Activated CD8-positive, alpha-beta memory T cell treated with anti-CD3 and anti-CD28 coated beads, Interleukin-2, amount 50 U/mL, for 48 hours (primary cell): ENCODE measurements at regions not wholly inside any gene's neighbourhood (a gene's known extent, or its start where the extent isn't known, plus 50 kb on each side); places are given as distances from the start of the nearest gene placed in this dataset.
"Not testable (repeated sequence)": the region's sequence is repeated elsewhere in the genome, so short reads cannot be mapped to it uniquely, and the experiment has no call there.

ENCODE experiments used
- DNase-seq: peaks from one replicate; pipeline ENCODE4 v3.0.0-alpha.2; 2020

DNA sequence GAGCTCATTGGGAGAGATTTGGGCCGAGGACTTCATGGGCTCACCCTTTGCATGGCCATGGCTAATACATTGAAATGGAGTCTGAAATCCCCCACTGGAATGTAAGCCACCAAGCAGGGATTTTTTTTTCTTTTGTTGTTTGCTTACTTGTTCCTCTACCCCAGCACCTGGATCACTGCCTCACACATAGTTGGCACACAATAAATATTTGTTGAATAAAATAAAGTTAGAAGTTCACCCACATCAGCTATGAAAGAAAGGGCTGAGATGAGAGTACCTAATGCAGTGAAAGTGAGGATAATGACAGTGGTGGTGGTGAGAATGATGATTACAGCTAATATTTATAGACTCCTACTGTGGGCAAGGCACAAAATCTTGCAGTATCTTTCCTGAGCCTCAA, 98.1 kb upstream of the ANXA1 start:
- DNase-seq: no peak

GRCh38 chr9:73050887-73051550, 98.2 kb upstream of the ALDH1A1 start:
- no peak for DNase-seq

DNA sequence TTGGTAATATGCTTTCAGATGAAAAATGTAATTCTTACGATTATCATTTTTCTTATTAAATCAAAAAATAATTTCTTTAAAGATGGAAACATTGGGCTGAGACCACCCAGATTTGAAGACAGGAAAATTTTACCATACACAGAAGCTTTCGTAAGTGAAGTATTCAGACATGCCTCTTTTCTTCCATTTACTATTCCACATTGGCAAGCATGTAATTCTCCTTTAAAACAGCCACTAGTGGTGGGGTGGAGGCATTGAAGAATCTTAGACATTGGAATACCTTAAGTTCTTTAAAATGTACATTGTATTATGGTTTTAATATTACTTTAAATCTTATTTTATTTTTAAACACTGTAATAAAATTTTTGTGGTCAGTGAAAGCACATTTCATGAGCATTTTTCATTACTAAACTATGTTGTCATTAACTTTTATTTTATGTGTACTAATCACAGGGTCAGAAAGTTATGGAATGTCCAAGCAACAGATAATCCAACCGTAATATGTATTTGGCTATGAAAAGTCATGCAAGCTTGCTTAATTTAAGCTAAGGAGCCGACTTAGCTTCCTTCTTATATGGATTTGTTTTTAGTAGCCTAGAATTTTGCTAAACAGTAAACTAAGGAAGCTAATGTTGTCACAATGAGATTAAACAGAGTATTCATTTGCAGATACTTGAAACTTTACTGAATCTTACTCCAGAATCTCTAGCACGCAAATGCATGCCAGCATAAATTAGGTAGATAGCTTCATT, 97.4 kb upstream of the ALDH1A1 start:
- DNase-seq: no peak

DNA sequence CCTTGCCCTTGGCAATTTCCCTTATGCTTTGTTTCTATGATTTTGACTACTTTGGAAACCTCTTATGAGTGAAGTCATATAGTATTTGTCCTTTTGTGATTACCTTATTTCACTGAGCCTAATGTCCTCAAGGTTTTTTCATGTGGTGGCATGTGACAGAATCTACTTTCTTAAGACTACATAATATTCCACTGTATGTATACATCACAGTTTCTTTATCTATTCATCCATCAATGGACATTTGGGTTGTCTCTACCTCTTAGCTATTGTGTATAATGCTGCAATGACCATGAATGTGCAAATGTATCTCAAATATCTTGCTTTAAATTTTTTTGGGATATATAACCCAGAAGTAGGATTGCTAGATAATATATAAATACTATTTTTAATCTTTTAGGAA, 96.4 kb upstream of the ALDH1A1 start:
- no peak for DNase-seq

DNA sequence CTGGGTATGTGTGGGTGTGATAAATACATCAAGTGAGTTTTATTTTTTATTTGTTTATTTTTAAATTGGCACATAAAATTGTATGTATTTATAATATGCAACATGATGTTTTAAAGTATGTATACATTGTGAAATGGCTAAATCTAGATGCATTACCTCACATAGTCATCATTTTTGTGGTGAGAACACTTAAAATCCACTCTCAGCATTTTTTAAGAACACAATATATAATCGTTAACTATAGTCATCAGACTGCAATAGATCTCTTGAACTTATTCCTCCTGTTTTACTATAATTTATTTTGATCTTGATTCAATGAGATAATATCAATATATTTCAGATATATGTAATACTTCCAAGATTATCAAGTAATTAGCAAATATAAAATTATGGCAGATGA, 93.9 kb upstream of the ALDH1A1 start:
- no peak for DNase-seq

DNA sequence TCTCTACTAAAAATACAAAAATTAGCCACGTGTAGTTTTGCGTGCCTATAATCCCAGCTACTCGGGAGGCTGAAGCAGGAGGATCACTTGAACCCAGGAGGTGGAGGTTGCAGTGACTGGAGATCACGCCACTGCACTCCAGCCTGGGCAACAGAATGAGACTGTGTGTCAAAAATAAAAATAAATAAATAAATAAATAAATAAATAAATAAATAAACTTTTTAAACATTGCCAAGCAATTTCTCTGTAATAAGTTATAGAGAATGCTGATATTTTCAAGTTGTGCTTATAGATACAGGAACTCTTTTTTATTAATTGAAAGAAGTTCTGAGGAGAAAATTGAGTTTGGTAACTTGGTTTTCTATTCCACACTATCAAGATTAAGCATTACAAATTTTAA, 91.9 kb upstream of the ALDH1A1 start:
- DNase-seq: not testable (repeated sequence)

DNA sequence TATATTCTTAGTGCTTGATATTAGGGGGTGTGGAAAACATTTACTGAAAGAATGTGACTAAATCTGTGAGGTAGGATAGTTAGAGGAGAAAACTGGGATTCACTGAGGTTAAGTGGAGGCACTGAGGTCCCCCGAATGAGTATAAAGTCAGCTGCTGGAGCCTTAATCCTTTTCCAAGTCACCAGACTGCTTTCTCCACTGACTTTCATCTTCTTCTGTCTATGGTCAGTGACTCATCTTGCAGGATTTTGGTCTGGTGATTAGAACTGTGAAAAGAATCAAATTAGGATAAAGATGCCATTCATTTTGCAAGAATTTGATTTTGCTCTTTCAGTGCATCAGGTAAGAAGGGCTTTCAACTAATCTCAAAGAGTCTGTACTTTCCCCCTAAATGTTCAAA, 89.3 kb upstream of the ALDH1A1 start:
- DNase-seq: no peak

GRCh38 chr9:73039271-73040263, 86.7 kb upstream of the ALDH1A1 start:
- DNase-seq: no peak

GRCh38 chr9:73038613-73039012, 85.8 kb upstream of the ALDH1A1 start:
- no peak for DNase-seq

- no peak for DNase-seq
Observed at GRCh38 chr9:73038089-73038509, 85.2 kb upstream of the ALDH1A1 start.

DNA sequence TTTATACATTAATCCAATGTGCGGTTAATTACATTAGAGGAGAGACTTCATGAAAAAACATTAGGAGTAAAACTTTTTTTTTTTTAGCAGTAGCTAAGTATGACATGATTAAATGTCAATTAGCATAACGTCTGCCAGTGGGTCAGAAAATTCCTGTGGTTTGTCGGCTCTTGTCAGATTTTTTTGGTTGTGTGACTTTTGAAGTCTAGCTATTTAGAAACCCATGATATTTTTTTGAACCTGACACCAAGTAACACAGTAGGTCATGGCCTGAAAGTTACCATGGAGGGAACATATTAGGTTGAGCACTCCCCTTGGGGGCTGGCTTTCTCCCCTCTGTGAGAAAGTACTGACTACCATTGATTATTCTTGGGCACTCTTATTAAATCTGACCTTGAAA, 84.8 kb upstream of the ALDH1A1 start:
- DNase-seq: no peak

DNA sequence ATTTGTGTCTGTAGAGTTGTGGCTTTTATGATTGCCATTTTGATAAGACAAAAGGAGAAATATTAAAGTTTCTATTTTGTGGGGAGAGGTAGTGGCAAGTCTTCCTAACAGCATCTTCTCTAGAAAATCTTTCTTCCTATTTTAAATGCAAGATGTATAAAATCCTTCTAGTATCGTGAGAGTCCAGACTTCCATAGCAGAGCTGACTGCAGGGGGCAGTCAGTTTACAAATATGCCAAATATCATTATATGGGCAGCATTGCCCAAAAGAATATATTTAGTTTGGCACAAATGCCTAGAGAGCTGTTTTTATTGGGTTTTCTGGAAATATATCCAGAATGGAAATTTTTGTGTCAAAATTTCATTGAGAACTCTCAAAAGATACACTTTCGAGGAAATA, 82.1 kb upstream of the ALDH1A1 start:
- no peak for DNase-seq

- no peak for DNase-seq
Observed at GRCh38 chr9:73031350-73031749, 78.5 kb upstream of the ALDH1A1 start.

GRCh38 chr9:73030370-73031030, 77.6 kb upstream of the ALDH1A1 start:
- DNase-seq: no peak

GRCh38 chr9:73029346-73029745, 76.5 kb upstream of the ALDH1A1 start:
- no peak for DNase-seq

DNA sequence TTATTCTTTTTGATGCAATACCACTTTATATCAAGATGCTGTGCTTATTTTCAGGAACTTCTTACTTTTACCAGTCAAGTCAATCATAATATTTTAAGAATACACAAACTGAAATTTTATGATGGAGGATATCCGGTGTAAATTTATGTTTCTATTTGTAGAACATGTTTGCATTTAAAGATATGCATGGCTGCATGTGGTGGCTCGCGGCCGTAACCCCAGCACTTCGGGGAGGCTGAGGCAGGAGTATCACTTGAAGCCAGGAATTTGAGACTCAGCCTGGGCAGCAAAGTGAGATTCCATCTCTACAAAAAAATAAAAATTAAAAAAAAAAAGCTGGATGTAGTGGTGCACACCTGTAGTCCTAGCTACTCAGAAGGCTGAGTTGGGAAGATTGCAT, 73.5 kb upstream of the ALDH1A1 start:
- DNase-seq: no peak

DNA sequence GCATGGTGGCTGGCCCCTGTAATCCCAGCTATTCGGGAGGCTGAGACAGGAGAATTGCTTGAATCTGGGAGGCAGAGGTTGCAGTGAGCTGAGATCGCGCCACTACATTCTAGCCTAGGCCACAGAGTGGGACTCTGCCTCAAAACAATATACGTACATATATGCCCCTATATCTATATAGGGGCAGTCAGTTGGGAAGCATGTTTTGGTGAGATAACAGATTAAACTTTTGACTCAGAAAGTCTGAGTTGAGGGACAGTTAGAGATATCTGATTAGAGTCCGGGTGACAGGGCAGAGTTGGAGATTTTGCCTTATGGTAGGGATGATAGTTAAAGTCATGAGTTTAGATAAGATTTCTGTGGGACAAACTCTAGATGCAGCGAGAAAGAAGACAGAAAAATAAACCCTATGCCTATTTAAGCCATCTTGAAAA, 71.8 kb upstream of the ALDH1A1 start:
- no peak for DNase-seq

DNA sequence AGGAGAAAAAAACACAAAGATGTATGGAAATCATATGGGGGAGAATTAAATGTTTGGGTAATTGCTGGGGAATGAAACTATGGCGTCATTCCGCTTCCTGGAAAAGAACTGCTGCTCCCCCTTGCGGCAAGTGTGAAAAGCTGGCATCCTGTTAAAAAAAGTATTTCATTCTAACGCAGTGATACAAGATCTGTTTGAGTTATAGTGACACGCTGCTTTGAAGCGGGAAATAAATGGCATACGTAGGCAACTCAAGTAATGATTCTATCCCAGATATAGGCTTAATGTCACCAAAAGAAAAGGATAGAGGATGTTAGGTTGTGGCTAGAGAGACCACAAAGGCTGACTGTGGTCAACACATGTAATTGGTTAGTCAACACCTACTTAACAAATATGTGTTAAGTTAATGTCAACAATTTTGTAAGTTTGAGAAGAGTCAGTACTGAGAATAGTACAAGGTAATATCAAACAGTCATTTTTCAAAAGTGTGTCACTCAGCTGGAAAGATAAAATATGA, 70.2 kb upstream of the ALDH1A1 start:
- peak; percentile 53 for DNase-seq

GRCh38 chr9:73022353-73022752, 69.5 kb upstream of the ALDH1A1 start:
- no peak for DNase-seq

GRCh38 chr9:73020877-73021276, 68.0 kb upstream of the ALDH1A1 start:
- DNase-seq: no peak

DNA sequence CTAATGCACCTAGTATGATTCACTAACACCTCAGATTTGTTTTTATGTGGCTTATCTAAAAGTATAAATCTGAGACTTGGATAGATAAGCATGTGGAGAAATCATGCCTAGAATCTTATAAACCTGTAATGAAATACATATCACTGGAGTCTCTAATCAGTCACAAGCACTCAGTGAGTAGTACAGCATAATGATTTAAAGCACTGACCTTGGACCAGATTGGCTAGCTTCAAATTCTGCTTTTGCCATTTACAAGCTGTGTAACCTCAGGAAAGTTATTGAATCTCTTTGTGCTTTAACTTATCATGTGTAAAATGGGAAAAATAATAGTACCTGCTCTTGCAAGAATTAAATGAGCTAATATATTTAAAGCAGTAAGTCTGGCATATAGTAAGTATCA, 61.2 kb upstream of the ALDH1A1 start:
- no peak for DNase-seq

GRCh38 chr9:73011956-73012355, 59.1 kb upstream of the ALDH1A1 start:
- no peak for DNase-seq
